ENCODE measurements at regions not wholly inside any gene's neighbourhood (a gene's known extent, or its start where the extent isn't known, plus 50 kb on each side); places are given as distances from the start of the nearest gene placed in this dataset.

GRCh38 chr17:79365836-79366770, 244.7 kb downstream of the RBFOX3 start:
- POLR2A ChIA-PET = no interaction called here
- intact Hi-C loops (cut with micrococcal nuclease) = no loop called here
- CTCF ChIA-PET = interaction anchor here (1.7 to 2.3 kb wide), 2 partner anchors 26 to 35 kb away, joined by 4 to 6 read pairs; no protein-coding TSS in a partner anchor

GRCh38 chr17:79365351-79365750, 245.5 kb downstream of the RBFOX3 start:
- no peak overlapping the region for H3K4me2 ChIP-seq (ENCODE audit: insufficient read depth, low read length)
- no peaks in the 10 kb centered on the region for H3K9me3 ChIP-seq (replicated peaks; ENCODE audit: control insufficient read depth, insufficient read depth, low read length)
- no peak for FAIRE-seq
- no peak overlapping the region for H3K27ac ChIP-seq (ENCODE audit: insufficient read depth, low read depth, low read length)
- BruUV-seq (replicated peaks) = no TSS peak
- H3K36me3 ChIP-seq (ENCODE audit: control insufficient read depth in 2 of 2, extremely low read depth in 1 of 2, insufficient read depth in 2 of 2, low read length in 2 of 2) = no peaks in the 10 kb centered on the region
- no peak overlapping the region for H3K4me3 ChIP-seq (replicated peaks in 1 of 3; ENCODE audit: insufficient read depth in 1 of 3, low read depth in 1 of 3, low read length in 3 of 3)
- H3K27me3 ChIP-seq (ENCODE audit: control insufficient read depth in 2 of 2, insufficient read depth in 2 of 2, low read length in 2 of 2) = no peaks in the 10 kb centered on the region
- H2AFZ ChIP-seq (ENCODE audit: low read depth, low read length) = no peak overlapping the region
- ChIA-PET POLR2A (no interaction called here), CTCF (interaction anchor here (1.7 to 2.3 kb wide), 2 partner anchors 26 to 36 kb away, joined by 4 to 6 read pairs; no protein-coding TSS in a partner anchor)
- H3K79me2 ChIP-seq (ENCODE audit: control insufficient read depth, insufficient read depth, low read length) = no peaks in the 10 kb centered on the region
- H3K9me1 ChIP-seq (replicated peaks; ENCODE audit: control insufficient read depth, extremely low read depth, insufficient read depth, low read length) = no peaks in the 10 kb centered on the region
- TF ChIP-seq FOS (IDR thresholded peaks at IDR 0.05; ENCODE audit: borderline replicate concordance, insufficient read depth, low read length) = no peak
- no peaks in the 10 kb centered on the region for H3K4me1 ChIP-seq (ENCODE audit: control insufficient read depth, extremely low read depth, insufficient read depth, low read length)
- dilution Hi-C loops (cut with MboI; ENCODE audit: extremely low pct_ligation_motif_present, low sequenced_read_pairs) = no loop called here
- DNase-seq (ENCODE audit: low read depth, low spot score) = no peak
- intact Hi-C loops (cut with micrococcal nuclease) = no loop called here
- no peak overlapping the region for H3K9ac ChIP-seq (replicated peaks; ENCODE audit: extremely low read depth, insufficient read depth, low read length)
- H4K20me1 ChIP-seq (replicated peaks; ENCODE audit: control insufficient read depth, extremely low read depth, insufficient read depth, low read length) = no peaks in the 10 kb centered on the region

More at GRCh38 chr17:79365836-79366770, 244.7 kb downstream of the RBFOX3 start:
- no peak overlapping the region for H2AFZ ChIP-seq (ENCODE audit: low read depth, low read length)
- H3K4me1 ChIP-seq (ENCODE audit: control insufficient read depth, extremely low read depth, insufficient read depth, low read length) = no peaks in the 10 kb centered on the region
- no peaks in the 10 kb centered on the region for H3K27me3 ChIP-seq (ENCODE audit: control insufficient read depth in 2 of 2, insufficient read depth in 2 of 2, low read length in 2 of 2)
- no peaks in the 10 kb centered on the region for H3K36me3 ChIP-seq (ENCODE audit: control insufficient read depth in 2 of 2, extremely low read depth in 1 of 2, insufficient read depth in 2 of 2, low read length in 2 of 2)
- H3K9ac ChIP-seq (replicated peaks; ENCODE audit: extremely low read depth, insufficient read depth, low read length) = no peak overlapping the region
- no peak overlapping the region for H3K4me2 ChIP-seq (ENCODE audit: insufficient read depth, low read length)
- dilution Hi-C loops (cut with MboI; ENCODE audit: extremely low pct_ligation_motif_present, low sequenced_read_pairs) = no loop called here
- H3K9me1 ChIP-seq (replicated peaks; ENCODE audit: control insufficient read depth, extremely low read depth, insufficient read depth, low read length) = no peaks in the 10 kb centered on the region
- FAIRE-seq = no peak
- no TSS peak for BruUV-seq (replicated peaks)
- no peak overlapping the region for H3K4me3 ChIP-seq (replicated peaks in 1 of 3; ENCODE audit: insufficient read depth in 1 of 3, low read depth in 1 of 3, low read length in 3 of 3)
- no peak for DNase-seq (ENCODE audit: low read depth, low spot score)
- H3K27ac ChIP-seq (ENCODE audit: insufficient read depth, low read depth, low read length) = no peak overlapping the region
- TF ChIP-seq MYC (IDR thresholded peaks at IDR 0.05; ENCODE audit: low read depth, low read length) (no peak), POLR2A (IDR thresholded peaks at IDR 0.05; ENCODE audit: low read depth, low read length) (no peak)
- H4K20me1 ChIP-seq (replicated peaks; ENCODE audit: control insufficient read depth, extremely low read depth, insufficient read depth, low read length) = no peaks in the 10 kb centered on the region
- no peaks in the 10 kb centered on the region for H3K79me2 ChIP-seq (ENCODE audit: control insufficient read depth, insufficient read depth, low read length)
- H3K9me3 ChIP-seq (replicated peaks; ENCODE audit: control insufficient read depth, insufficient read depth, low read length) = no peaks in the 10 kb centered on the region
